ENCODE measurements at regions not wholly inside any gene's neighbourhood (a gene's known extent, or its start where the extent isn't known, plus 50 kb on each side); places are given as distances from the start of the nearest gene placed in this dataset.

DNA sequence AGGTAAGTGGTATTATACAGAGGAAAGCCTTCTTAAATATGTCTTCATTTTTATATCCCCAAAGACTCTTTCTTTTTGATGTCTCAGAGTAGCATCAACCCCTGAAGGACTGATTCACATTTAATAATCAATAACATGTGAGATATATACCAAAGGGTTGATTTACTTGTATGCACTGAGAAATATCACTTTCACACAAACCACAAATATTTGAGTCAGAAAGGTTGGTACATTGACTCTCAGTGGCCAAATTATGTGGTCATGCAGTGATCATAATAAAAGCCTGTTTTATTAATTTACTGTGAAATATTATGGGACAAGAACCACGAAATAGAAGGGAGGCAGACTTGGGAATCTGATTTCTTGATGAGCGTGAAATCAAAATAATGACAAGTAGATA, 329.0 kb downstream of the GBE1 start:
- no peak for DNase-seq (ENCODE audit: low spot score in 2 of 2)
- no peak overlapping the region for H3K4me3 ChIP-seq (ENCODE audit: low read depth, poor library complexity, severe bottlenecking)
- intact Hi-C loops (cut with DNase I; ENCODE audit: low total_unique reads) = no loop called here
- 88 to 94% methylated on average over 2 of the region's 2 CpGs for WGBS, 2 donors
- no peak for TF ChIP-seq POLR2A (IDR thresholded peaks at IDR 0.05)
- TF ChIP-seq, protein P1, sequence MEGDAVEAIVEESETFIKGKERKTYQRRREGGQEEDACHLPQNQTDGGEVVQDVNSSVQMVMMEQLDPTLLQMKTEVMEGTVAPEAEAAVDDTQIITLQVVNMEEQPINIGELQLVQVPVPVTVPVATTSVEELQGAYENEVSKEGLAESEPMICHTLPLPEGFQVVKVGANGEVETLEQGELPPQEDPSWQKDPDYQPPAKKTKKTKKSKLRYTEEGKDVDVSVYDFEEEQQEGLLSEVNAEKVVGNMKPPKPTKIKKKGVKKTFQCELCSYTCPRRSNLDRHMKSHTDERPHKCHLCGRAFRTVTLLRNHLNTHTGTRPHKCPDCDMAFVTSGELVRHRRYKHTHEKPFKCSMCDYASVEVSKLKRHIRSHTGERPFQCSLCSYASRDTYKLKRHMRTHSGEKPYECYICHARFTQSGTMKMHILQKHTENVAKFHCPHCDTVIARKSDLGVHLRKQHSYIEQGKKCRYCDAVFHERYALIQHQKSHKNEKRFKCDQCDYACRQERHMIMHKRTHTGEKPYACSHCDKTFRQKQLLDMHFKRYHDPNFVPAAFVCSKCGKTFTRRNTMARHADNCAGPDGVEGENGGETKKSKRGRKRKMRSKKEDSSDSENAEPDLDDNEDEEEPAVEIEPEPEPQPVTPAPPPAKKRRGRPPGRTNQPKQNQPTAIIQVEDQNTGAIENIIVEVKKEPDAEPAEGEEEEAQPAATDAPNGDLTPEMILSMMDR (IDR thresholded peaks at IDR 0.05) = no peak

DNA sequence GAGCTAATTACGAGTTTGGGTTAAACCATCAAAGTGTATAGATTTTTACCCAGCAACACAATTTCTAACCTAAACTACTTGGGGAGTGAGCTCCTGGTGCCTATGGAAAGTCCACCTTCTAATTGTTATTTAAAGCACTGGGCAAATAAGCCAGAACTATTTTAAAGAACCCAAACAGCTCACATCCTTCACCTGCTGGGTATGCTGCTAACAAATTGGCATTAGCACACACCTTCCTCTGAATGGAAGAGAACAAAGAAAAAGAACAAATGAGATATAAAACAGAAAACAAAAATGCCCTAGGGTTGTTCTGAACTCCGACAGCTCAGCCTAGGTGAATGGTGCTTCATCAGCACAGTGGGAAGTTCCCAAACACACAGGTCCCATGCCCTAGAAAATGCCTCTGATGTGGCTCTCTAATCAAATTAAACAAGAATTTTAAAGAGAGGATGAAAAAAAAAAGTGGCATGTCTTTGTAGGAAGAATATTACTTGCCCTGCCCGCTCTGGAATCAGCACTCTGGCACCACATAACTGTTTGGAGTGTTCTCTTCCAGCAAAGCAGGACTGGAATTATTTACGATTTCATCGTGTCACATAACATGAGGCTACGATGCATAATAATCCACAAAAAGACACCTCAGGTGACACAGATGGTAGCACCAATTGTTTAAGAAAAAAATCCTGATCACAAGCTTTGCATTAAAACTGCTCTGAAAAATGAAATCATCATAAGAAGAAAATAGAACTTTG, 334.4 kb downstream of the GBE1 start:
- no peak for TF ChIP-seq POLR2A (IDR thresholded peaks at IDR 0.05)
- TF ChIP-seq, protein P1 (IDR thresholded peaks at IDR 0.05) = no peak
- 50 to 67% methylated on average over 6 of the region's 6 CpGs for WGBS, 2 donors
- intact Hi-C loops (cut with DNase I; ENCODE audit: low total_unique reads) = no loop called here
- DNase-seq (ENCODE audit: low spot score in 2 of 2) = no peak
- no peak overlapping the region for H3K4me3 ChIP-seq (ENCODE audit: low read depth, poor library complexity, severe bottlenecking)

DNA sequence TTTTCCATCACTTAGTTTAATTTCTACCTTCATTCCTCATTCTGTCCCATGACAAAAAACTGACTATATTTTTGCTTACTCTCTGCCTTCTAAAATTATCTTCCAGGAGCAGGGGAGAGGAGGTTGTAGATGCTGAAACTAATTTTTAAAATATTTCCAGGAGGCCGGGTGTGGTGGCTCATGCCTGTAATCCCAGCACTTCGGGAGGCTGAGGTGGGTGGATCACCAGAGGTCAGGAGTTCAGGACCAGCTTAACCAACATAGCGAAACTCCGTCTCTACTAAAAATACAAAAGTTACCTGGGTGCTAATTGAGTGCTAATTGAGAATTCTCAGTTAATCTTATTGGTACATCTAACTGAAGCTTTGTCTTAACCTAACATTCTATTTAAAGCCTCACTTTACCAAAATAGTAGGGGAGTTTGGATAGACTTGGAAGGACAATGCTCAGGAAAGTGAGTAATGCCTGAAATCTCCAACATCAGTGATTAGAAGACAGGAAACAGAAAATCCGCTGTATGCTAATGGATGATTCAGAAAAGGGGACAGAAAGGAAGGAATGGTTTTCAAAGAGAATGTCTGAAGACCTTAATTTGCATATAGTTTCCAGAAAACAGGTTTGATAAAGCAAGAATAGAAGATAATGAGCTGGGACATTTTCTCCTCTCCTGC, 336.1 kb downstream of the GBE1 start:
- TF ChIP-seq POLR2A (IDR thresholded peaks at IDR 0.05) = no peak
- TF ChIP-seq, protein P1 (IDR thresholded peaks at IDR 0.05) = no peak
- intact Hi-C loops (cut with DNase I; ENCODE audit: low total_unique reads) = no loop called here
- no peak for DNase-seq (ENCODE audit: low spot score in 2 of 2)
- H3K4me3 ChIP-seq (ENCODE audit: low read depth, poor library complexity, severe bottlenecking) = no peak overlapping the region
- 49 to 60% methylated on average over 5 of the region's 5 CpGs for WGBS, 2 donors

DNA sequence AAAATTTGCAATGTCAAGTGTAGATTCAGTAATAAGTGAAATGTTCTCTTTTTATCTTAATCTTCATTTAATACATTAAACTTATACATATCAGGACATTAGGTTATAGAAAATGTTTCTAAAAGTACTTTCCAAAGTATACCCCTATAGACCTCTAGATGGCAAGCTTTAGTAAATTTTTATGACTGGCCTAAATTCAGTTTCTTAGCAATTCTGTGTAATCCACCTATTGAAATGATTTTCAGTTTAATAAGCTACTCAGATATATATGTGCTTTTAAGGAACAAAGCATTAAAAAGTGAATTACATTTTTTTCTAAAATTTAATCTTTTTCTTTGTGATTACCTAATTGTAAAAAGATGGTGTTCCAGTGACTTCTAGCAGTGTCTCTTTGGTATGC, 342.2 kb downstream of the GBE1 start:
- no peak overlapping the region for H3K4me3 ChIP-seq (ENCODE audit: low read depth, poor library complexity, severe bottlenecking)
- intact Hi-C loops (cut with DNase I; ENCODE audit: low total_unique reads) = no loop called here
- DNase-seq (ENCODE audit: low spot score in 2 of 2) = no peak
- TF ChIP-seq POLR2A (IDR thresholded peaks at IDR 0.05) = no peak
- TF ChIP-seq, protein P1 (IDR thresholded peaks at IDR 0.05) = no peak

DNA sequence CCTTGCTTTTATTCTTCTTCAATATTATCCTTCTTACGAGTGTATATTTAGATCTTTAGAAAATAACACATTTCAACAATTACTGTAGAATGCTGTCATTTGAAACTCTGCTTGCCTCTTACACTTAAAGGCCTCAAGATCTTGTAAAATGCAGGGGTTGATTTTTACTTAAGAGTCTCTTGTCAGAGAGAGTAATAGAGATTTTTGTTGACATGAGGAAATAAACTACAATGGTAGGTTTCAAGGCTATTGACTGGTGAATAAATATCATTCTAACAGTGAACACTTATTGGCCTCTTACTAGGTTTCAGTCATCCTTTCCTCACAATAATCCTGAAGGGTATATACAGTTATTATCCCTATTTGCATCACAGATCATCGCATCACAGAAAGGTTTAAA, 344.6 kb downstream of the GBE1 start:
- no peak overlapping the region for H3K4me3 ChIP-seq (ENCODE audit: low read depth, poor library complexity, severe bottlenecking)
- no peak for DNase-seq (ENCODE audit: low spot score in 2 of 2)
- WGBS, 2 donors = 90 to 95% methylated on average over 2 of the region's 2 CpGs
- intact Hi-C loops (cut with DNase I; ENCODE audit: low total_unique reads) = no loop called here
- no peak for TF ChIP-seq POLR2A (IDR thresholded peaks at IDR 0.05)
- TF ChIP-seq, protein P1 (IDR thresholded peaks at IDR 0.05) = no peak
